ENCODE measurements at regions not wholly inside any gene's neighbourhood (a gene's known extent, or its start where the extent isn't known, plus 50 kb on each side); places are given as distances from the start of the nearest gene placed in this dataset.

DNA sequence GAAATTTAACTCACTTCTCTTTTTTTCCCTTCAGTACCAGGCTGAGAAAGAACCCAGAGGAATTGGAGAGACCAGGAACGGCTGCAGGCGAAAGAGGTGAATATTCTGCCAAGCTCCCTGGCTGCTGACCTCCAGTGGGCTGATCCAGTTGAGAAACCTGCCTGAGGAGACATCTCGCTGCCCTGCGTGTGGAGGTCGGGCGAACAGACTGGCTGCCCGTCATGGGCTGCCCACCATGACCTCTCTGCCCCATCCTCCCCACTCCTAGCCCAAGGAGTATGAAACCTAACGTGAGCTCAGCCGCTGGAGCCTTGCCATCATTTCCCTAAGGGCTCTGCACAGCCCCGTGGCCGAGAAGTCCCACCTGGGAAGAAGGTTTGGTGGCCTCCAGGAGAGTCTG lies 148.8 kb upstream of the SALL3 start:
- Histone ChIP-seq H3K4me1 (no peaks in the 10 kb centered on the region), H3K27ac (no peak overlapping the region), H3K4me3 (no peak overlapping the region), H3K9me3 (no peaks in the 10 kb centered on the region), H3K36me3 (no peaks in the 10 kb centered on the region), H3K27me3 (peaks cover 0 to 41% (median 0%) of the 10 kb centered on the region in 3 donors)
- intact Hi-C loops (cut with DNase I; ENCODE audit: low total_unique reads): no loop called here
- TF ChIP-seq POLR2AphosphoS5 (IDR thresholded peaks at IDR 0.05) (no peak), EP300 (IDR thresholded peaks at IDR 0.05) (no peak), POLR2A (IDR thresholded peaks at IDR 0.05) (no peak)
- TF ChIP-seq, protein P1, sequence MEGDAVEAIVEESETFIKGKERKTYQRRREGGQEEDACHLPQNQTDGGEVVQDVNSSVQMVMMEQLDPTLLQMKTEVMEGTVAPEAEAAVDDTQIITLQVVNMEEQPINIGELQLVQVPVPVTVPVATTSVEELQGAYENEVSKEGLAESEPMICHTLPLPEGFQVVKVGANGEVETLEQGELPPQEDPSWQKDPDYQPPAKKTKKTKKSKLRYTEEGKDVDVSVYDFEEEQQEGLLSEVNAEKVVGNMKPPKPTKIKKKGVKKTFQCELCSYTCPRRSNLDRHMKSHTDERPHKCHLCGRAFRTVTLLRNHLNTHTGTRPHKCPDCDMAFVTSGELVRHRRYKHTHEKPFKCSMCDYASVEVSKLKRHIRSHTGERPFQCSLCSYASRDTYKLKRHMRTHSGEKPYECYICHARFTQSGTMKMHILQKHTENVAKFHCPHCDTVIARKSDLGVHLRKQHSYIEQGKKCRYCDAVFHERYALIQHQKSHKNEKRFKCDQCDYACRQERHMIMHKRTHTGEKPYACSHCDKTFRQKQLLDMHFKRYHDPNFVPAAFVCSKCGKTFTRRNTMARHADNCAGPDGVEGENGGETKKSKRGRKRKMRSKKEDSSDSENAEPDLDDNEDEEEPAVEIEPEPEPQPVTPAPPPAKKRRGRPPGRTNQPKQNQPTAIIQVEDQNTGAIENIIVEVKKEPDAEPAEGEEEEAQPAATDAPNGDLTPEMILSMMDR (IDR thresholded peaks at IDR 0.05): no peak
- DNase-seq: no peak
- 73 to 83% (median 79%) methylated on average over 7 to 11 of the region's 11 CpGs for WGBS, 5 donors

DNA sequence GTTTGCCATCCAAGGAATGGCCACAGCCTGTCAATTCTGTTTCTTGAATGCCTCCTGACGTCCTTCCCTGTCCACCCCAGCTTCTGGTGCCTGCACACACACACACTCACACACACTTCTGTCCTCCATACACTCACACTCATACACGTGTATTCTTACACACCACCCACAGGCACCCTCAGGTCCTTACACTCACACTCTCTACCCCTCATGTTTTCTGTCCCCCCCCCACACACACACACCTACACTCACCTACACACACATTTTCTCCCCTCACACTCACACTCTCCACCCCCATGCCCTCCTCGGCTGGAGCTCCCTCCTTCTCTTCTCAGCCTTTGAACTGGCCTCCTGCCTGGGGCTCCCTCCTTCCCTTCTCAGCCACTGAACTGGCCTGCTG lies 148.0 kb upstream of the SALL3 start:
- peaks cover 0 to 33% (median 0%) of the 10 kb centered on the region in 3 donors for H3K27me3 ChIP-seq
- intact Hi-C loops (cut with DNase I; ENCODE audit: low total_unique reads): no loop called here
- no peaks in the 10 kb centered on the region for H3K4me1 ChIP-seq
- no peaks in the 10 kb centered on the region for H3K36me3 ChIP-seq
- no peak overlapping the region for H3K4me3 ChIP-seq
- TF ChIP-seq POLR2AphosphoS5 (IDR thresholded peaks at IDR 0.05) (no peak), EP300 (IDR thresholded peaks at IDR 0.05) (no peak), POLR2A (IDR thresholded peaks at IDR 0.05) (no peak)
- TF ChIP-seq, protein P1 (IDR thresholded peaks at IDR 0.05): no peak
- H3K27ac ChIP-seq: no peak overlapping the region
- H3K9me3 ChIP-seq: no peaks in the 10 kb centered on the region
- DNase-seq: no peak
- WGBS, 5 donors: 31 to 46% (median 42%) methylated on average over 3 of the region's 3 CpGs

GRCh38 chr18:78833833-78834232 lies 145.8 kb upstream of the SALL3 start:
- intact Hi-C loops (cut with DNase I; ENCODE audit: low total_unique reads): no loop called here
- TF ChIP-seq, protein P1 (IDR thresholded peaks at IDR 0.05): no peak
- TF ChIP-seq POLR2A (IDR thresholded peaks at IDR 0.05) (no peak), POLR2AphosphoS5 (IDR thresholded peaks at IDR 0.05) (no peak), EP300 (IDR thresholded peaks at IDR 0.05) (no peak)
- DNase-seq: no peak
- Histone ChIP-seq H3K27me3 (peaks cover 0 to 25% (median 0%) of the 10 kb centered on the region in 3 donors), H3K36me3 (no peaks in the 10 kb centered on the region), H3K9me3 (no peaks in the 10 kb centered on the region), H3K27ac (no peak overlapping the region), H3K4me3 (no peak overlapping the region), H3K4me1 (no peaks in the 10 kb centered on the region)
- 77 to 81% (median 79%) methylated on average over 11 of the region's 11 CpGs for WGBS, 5 donors

- intact Hi-C loops (cut with DNase I; ENCODE audit: low total_unique reads): no loop called here
- no peak overlapping the region for H3K27ac ChIP-seq
- no peaks in the 10 kb centered on the region for H3K4me1 ChIP-seq
- peaks cover 0 to 8% (median 0%) of the 10 kb centered on the region in 3 donors for H3K27me3 ChIP-seq
- DNase-seq: no peak
- no peak overlapping the region for H3K4me3 ChIP-seq
- WGBS, 5 donors: 89 to 95% (median 92%) methylated on average over 6 of the region's 6 CpGs
- TF ChIP-seq POLR2A (IDR thresholded peaks at IDR 0.05): no peak
- no peak for TF ChIP-seq EP300 (IDR thresholded peaks at IDR 0.05)
- H3K9me3 ChIP-seq: peaks cover 0 to 7% (median 3%) of the 10 kb centered on the region in 4 donors
- no peaks in the 10 kb centered on the region for H3K36me3 ChIP-seq
Observed at GRCh38 chr18:78836838-78837237, 142.8 kb upstream of the SALL3 start.

DNA sequence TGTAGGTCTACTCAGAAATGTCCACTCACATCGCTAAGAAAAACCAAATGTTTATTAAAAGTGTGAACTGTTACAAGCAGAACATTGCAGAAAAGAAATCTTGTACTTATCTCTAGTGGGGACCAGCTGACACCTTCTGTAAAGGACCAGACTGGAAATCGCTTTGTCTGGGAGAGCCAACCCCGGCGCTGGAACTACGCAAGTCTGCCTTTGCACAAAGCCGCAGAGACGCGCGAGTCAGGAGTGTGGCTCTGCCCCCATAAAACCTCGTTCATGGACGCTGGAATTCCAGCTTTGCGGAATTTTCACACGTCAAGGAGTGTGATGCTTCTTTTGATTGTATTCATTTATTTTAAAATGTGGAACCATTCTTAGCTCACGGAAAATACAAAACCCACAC lies 141.9 kb upstream of the SALL3 start:
- no peaks in the 10 kb centered on the region for H3K36me3 ChIP-seq
- DNase-seq: no peak
- H3K27me3 ChIP-seq: peaks cover 0 to 6% (median 0%) of the 10 kb centered on the region in 3 donors
- H3K27ac ChIP-seq: no peak overlapping the region
- no peak overlapping the region for H3K4me3 ChIP-seq
- WGBS, 5 donors: 90 to 93% (median 92%) methylated on average over 14 of the region's 14 CpGs
- H3K4me1 ChIP-seq: no peaks in the 10 kb centered on the region
- peaks cover 0 to 9% (median 4%) of the 10 kb centered on the region in 4 donors for H3K9me3 ChIP-seq
- TF ChIP-seq POLR2A (IDR thresholded peaks at IDR 0.05) (no peak), POLR2AphosphoS5 (IDR thresholded peaks at IDR 0.05) (no peak), EP300 (IDR thresholded peaks at IDR 0.05) (no peak)
- TF ChIP-seq, protein P1 (IDR thresholded peaks at IDR 0.05): no peak
- intact Hi-C loops (cut with DNase I; ENCODE audit: low total_unique reads): no loop called here
